ENCODE measurements at regions not wholly inside any gene's neighbourhood (a gene's known extent, or its start where the extent isn't known, plus 50 kb on each side); places are given as distances from the start of the nearest gene placed in this dataset.

DNA sequence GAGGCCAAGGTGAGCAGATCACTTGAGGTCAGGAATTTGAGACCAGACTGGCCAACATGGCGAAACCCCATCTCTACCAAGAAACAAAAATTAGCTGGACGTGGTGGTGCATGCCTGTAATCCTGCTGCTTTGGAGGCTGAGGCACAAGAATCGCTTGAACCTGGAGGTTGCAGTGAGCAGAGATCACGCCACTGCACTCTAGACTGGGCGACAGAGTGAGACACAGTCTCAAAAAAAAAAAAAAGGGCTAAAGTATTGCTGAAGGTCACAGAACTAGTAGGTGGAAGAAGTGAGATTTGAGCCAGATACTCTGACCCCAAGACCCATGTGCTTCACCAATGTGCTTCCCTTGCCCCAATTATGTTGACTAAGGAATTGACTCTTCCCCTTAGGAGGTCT lies 112.0 kb downstream of the NPIPB5 start:
- TF ChIP-seq, protein P1, sequence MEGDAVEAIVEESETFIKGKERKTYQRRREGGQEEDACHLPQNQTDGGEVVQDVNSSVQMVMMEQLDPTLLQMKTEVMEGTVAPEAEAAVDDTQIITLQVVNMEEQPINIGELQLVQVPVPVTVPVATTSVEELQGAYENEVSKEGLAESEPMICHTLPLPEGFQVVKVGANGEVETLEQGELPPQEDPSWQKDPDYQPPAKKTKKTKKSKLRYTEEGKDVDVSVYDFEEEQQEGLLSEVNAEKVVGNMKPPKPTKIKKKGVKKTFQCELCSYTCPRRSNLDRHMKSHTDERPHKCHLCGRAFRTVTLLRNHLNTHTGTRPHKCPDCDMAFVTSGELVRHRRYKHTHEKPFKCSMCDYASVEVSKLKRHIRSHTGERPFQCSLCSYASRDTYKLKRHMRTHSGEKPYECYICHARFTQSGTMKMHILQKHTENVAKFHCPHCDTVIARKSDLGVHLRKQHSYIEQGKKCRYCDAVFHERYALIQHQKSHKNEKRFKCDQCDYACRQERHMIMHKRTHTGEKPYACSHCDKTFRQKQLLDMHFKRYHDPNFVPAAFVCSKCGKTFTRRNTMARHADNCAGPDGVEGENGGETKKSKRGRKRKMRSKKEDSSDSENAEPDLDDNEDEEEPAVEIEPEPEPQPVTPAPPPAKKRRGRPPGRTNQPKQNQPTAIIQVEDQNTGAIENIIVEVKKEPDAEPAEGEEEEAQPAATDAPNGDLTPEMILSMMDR (conservative IDR thresholded peaks at IDR 0.05; ENCODE audit: low read length): no peak
- no peak for TF ChIP-seq EZH2phosphoT487 (IDR thresholded peaks at IDR 0.05; ENCODE audit: borderline replicate concordance)

Data from Loucy (cell line).